AG04450 (cell line): ENCODE measurements at regions not wholly inside any gene's neighbourhood (a gene's known extent, or its start where the extent isn't known, plus 50 kb on each side); places are given as distances from the start of the nearest gene placed in this dataset.

Experiments
- CTCF ChIA-PET: fragments of 300-600, 350-600 bp; formaldehyde crosslinking; extraction: SDS; loops from one replicate; lab custom pipeline; 2022; ENCODE audit warnings: antibody characterized with exemption, inconsistent platforms; lab: Charles Lee
- POLR2A ChIA-PET: fragments of 350-600 bp; formaldehyde crosslinking; extraction: SDS; loops from one replicate; lab custom pipeline; 2021; ENCODE audit warnings: antibody characterized with exemption, inconsistent platforms; lab: Yijun Ruan, JAX
- DNase-seq: peaks from one replicate; pipeline ENCODE4 v3.0.0-alpha.2; 2011; ENCODE audit warnings: low read depth, low spot score
- H3K27ac ChIP-seq: one replicate; pipeline ENCODE4 v1.5.1; 2012; ENCODE audit warnings: low read depth, low read length, control low read depth
- H3K27me3 ChIP-seq: one replicate; pipeline ENCODE4 v1.6.0; 2012; ENCODE audit warnings: low read length; ENCODE audit not compliant: control insufficient read depth, insufficient read depth
- H3K4me3 ChIP-seq: 2 replicates; pipeline ENCODE4 v1.5.1; 2011; ENCODE audit warnings: mild to moderate bottlenecking, low read depth, low read length, control low read depth
- H3K9me3 ChIP-seq: 2 replicates; pipeline ENCODE4 v1.5.1; 2012; ENCODE audit warnings: low read length; ENCODE audit not compliant: control insufficient read depth, insufficient read depth
- TF ChIP-seq, protein P1 (sequence below): IDR thresholded peaks from 2 replicates; pipeline ENCODE4 v1.5.1; 2011; ENCODE audit warnings: low read depth, low read length, control low read depth, inconsistent platforms

DNA sequence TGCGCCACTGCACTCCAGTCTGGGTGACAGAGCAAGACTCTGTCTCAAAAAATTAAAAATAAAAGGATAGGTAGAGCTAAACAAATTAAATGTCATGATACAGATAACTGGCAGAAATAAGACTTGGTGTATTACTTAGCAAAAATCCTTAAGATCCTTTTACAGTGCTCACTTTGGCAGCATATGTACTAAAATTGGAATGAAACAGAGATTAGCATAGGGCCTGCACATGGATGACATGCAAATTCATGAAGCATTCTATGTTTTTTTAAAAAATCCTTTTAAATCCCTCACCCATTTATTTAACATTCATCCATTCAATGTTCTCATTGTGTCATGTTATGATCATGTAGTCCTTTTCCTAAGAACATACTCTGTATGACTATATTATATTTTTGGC lies 528.8 kb downstream of the CD83 start:
- DNase-seq = no peak
- H3K9me3 ChIP-seq = no peaks in the 10 kb centered on the region
- POLR2A ChIA-PET = no interaction called here
- no peak overlapping the region for H3K27ac ChIP-seq
- H3K27me3 ChIP-seq = no peaks in the 10 kb centered on the region
- TF ChIP-seq, protein P1, sequence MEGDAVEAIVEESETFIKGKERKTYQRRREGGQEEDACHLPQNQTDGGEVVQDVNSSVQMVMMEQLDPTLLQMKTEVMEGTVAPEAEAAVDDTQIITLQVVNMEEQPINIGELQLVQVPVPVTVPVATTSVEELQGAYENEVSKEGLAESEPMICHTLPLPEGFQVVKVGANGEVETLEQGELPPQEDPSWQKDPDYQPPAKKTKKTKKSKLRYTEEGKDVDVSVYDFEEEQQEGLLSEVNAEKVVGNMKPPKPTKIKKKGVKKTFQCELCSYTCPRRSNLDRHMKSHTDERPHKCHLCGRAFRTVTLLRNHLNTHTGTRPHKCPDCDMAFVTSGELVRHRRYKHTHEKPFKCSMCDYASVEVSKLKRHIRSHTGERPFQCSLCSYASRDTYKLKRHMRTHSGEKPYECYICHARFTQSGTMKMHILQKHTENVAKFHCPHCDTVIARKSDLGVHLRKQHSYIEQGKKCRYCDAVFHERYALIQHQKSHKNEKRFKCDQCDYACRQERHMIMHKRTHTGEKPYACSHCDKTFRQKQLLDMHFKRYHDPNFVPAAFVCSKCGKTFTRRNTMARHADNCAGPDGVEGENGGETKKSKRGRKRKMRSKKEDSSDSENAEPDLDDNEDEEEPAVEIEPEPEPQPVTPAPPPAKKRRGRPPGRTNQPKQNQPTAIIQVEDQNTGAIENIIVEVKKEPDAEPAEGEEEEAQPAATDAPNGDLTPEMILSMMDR = no peak
- no peak overlapping the region for H3K4me3 ChIP-seq
- CTCF ChIA-PET = no interaction called here

DNA sequence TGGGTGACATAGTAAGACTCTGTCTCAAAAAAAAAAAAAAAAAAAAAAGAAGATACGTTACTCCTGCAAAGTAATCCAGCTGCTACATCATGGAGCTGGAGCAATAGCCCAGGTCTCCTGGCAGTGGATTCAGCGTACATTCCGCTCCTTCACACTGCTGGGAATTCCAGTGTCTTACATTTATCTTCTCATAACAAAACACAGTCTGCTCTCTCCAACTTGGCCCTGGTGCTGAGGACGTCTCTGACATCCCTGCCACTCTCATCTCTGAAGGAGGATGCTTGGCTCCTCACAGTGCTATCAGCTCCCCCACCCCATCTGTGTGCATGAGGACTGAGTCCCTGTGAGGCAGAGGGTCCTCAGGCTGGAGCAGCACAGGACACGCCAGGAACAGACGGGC lies 529.8 kb downstream of the CD83 start:
- Histone ChIP-seq H3K9me3 (no peaks in the 10 kb centered on the region), H3K4me3 (no peak overlapping the region), H3K27ac (no peak overlapping the region), H3K27me3 (no peaks in the 10 kb centered on the region)
- CTCF ChIA-PET = no interaction called here
- no peak for DNase-seq
- POLR2A ChIA-PET = no interaction called here
- TF ChIP-seq, protein P1 = no peak

DNA sequence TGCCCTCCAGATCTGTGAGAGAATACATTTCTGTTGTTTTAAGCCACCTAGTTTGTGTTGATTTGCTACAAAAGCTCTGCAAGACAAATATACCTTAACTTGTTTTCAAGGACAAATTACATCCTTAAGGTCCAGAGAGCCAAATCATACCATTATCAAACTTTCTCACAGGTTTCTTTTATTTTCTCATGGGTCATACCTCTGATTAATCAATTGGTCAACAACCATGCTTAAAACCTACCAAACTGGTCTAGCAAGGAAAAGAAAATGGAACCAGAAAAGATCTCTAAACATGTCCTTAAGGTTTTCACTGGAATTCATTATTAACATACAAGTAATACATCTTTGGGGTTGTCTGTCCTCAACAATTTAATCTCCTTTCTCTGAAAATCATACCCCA lies 535.0 kb downstream of the CD83 start:
- H3K9me3 ChIP-seq = no peaks in the 10 kb centered on the region
- H3K27ac ChIP-seq = no peak overlapping the region
- no peak overlapping the region for H3K4me3 ChIP-seq
- no peak for DNase-seq
- ChIA-PET POLR2A (no interaction called here), CTCF (no interaction called here)
- TF ChIP-seq, protein P1 = no peak
- H3K27me3 ChIP-seq = no peaks in the 10 kb centered on the region

DNA sequence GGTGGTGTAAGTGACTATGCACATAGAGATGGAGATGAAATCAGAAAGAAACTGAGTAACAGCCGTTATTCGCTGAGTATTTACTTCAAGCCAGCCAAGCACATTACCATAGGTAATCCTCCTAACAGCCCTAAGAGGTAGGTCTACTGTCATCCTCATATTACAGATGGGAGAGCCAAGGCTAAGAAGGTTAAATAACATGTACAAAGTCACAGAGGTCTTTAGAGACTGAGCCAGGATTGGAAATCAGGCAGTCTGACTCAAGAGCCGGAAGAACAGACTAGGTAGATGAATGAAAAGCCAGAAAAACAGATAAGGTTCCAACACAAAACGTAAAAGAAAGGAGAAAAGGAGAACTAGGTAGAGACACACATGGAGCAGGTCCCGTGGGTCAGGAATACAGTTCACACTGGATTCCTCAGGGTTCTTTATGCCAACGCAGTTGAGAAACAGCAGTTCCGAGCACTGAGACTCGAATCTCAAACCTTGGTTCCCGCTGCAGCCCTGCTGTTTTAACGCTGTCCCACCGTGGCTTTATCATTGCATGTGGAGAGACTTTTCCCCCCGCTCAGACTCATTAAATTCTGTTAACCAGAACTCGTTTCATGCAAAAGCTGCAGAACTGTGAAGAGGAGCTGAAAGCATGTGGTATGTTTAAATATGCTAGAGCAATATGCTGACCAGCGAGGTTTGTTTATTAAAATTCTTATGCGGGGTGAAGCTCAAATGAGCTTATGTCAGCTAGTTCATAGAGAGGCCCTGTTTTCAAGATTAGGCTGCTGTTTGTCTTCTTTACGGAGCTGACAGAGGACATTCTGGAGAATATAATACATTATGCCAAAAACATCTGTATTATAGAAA lies 537.9 kb downstream of the CD83 start:
- Histone ChIP-seq H3K27me3 (no peaks in the 10 kb centered on the region), H3K27ac (no peak overlapping the region), H3K9me3 (no peaks in the 10 kb centered on the region), H3K4me3 (no peak overlapping the region)
- DNase-seq = no peak
- TF ChIP-seq, protein P1 = no peak
- CTCF ChIA-PET = interaction anchor here (0.7 kb wide), 1 partner anchor 56 kb away, joined by 3 read pairs; no protein-coding TSS in a partner anchor
- POLR2A ChIA-PET = no interaction called here

DNA sequence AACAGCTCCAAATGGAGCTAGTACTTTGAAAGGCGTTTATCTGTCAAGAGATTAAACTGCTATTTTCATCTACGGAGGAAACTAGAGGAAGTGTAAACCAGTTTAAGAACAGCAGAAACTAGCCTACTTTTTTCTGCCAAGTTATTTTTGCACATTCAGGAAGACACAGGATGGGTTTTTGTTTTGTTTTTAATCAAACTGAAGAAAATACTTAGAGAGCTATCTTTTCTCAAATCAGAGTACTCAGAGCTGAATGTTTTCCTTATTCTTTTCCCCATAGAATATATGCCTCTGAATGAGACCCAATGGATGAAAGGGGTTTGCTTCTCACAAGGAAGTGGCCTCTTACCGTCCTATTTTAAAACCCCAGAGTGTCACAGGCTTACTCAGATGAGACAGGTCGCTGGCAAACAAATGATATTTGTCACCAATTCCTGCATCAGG lies 538.5 kb downstream of the CD83 start:
- ChIA-PET POLR2A (no interaction called here), CTCF (interaction anchor here (0.7 kb wide), 1 partner anchor 55 kb away, joined by 3 read pairs; no protein-coding TSS in a partner anchor)
- DNase-seq = no peak
- H3K27me3 ChIP-seq = no peaks in the 10 kb centered on the region
- H3K9me3 ChIP-seq = no peaks in the 10 kb centered on the region
- no peak overlapping the region for H3K27ac ChIP-seq
- no peak overlapping the region for H3K4me3 ChIP-seq
- TF ChIP-seq, protein P1 = no peak
